GM18511 (cell line): ENCODE measurements at regions not wholly inside any gene's neighbourhood (a gene's known extent, or its start where the extent isn't known, plus 50 kb on each side); places are given as distances from the start of the nearest gene placed in this dataset.

Experiments used
- ATAC-seq: cut with Tn5 transposase; IDR thresholded peaks from one replicate; pipeline ENCODE4 v1.9.1; 2021; ENCODE audit warnings: mild to moderate bottlenecking, moderate library complexity; ENCODE audit not compliant: unreplicated experiment

GRCh38 chr5:20494706-20495105, 506.7 kb upstream of the CDH18 start:
- no peak for ATAC-seq

GRCh38 chr5:20486826-20487225, 498.8 kb upstream of the CDH18 start:
- no peak for ATAC-seq

GRCh38 chr5:20476016-20476415, 488.0 kb upstream of the CDH18 start:
- ATAC-seq = no peak

- ATAC-seq = peak; percentile 58
These were observed 483.0 kb upstream of the CDH18 start for GRCh38 chr5:20470997-20471396.

GRCh38 chr5:20469792-20470191, 481.8 kb upstream of the CDH18 start:
- ATAC-seq = no peak

GRCh38 chr5:20469390-20469789, 481.4 kb upstream of the CDH18 start:
- ATAC-seq = no peak

- no peak for ATAC-seq
These were observed 478.5 kb upstream of the CDH18 start for GRCh38 chr5:20466512-20466911.

- ATAC-seq = no peak
These were observed 475.2 kb upstream of the CDH18 start for GRCh38 chr5:20463206-20463605.

- ATAC-seq = no peak
These were observed 458.1 kb upstream of the CDH18 start for GRCh38 chr5:20446121-20446520.

- ATAC-seq = no peak
These were observed 457.4 kb upstream of the CDH18 start for GRCh38 chr5:20445326-20445860.

- no peak for ATAC-seq
These were observed 446.8 kb upstream of the CDH18 start for GRCh38 chr5:20434786-20435185.

- ATAC-seq = no peak
These were observed 433.1 kb upstream of the CDH18 start for GRCh38 chr5:20420991-20421595.
